A673 (cell line): ENCODE measurements at regions not wholly inside any gene's neighbourhood (a gene's known extent, or its start where the extent isn't known, plus 50 kb on each side); places are given as distances from the start of the nearest gene placed in this dataset.

Experiments used
- BruUV-seq: library from RNA; stranded (reverse); fragments of 400-500 nt; replicated peaks from 2 replicates; lab custom pipeline; 2021; lab: Mats Ljungman, UMichigan
- CTCF ChIA-PET: fragments of 300-600 bp; sonication (Branson Sonifier 250); formaldehyde crosslinking; loops from one replicate; lab custom pipeline; 2022; ENCODE audit warnings: antibody characterized with exemption; lab: Charles Lee
- POLR2A ChIA-PET: fragments of 300-600 bp; sonication (Branson Sonifier 250); formaldehyde crosslinking; loops from one replicate; lab custom pipeline; 2022; ENCODE audit warnings: antibody characterized with exemption; ENCODE audit not compliant: low non-redundant PET; lab: Charles Lee
- DNase-seq: peaks from one replicate; pipeline ENCODE4 v3.0.0-alpha.2; 2015; ENCODE audit warnings: low spot score
- H3K27ac ChIP-seq: fragments of 200-600 bp; sonication (generic); 2 replicates; pipeline ENCODE4 v1.5.1; 2016; ENCODE audit warnings: mixed run types, low read depth, mild to moderate bottlenecking, mixed read lengths, antibody characterized with exemption, low read length; ENCODE audit not compliant: poor library complexity, severe bottlenecking
- H3K27me3 ChIP-seq: fragments of 200-600 bp; sonication (generic); replicated peaks from 2 replicates; pipeline ENCODE4 v1.6.1; 2017; ENCODE audit warnings: mixed run types, low read depth, mild to moderate bottlenecking, mixed read lengths, antibody characterized with exemption, low read length; ENCODE audit not compliant: insufficient read depth, poor library complexity
- H3K36me3 ChIP-seq: fragments of 200-600 bp; sonication (generic); 2 replicates; pipeline ENCODE4 v1.6.1; 2016; ENCODE audit warnings: mixed run types, mild to moderate bottlenecking, mixed read lengths, antibody characterized with exemption, low read length; ENCODE audit not compliant: insufficient read depth, poor library complexity, severe bottlenecking
- H3K4me1 ChIP-seq: fragments of 200-600 bp; sonication (generic); 2 replicates; pipeline ENCODE4 v1.6.1; 2017; ENCODE audit warnings: mixed run types, mild to moderate bottlenecking, mixed read lengths, antibody characterized with exemption, low read length; ENCODE audit not compliant: insufficient read depth, poor library complexity, severe bottlenecking
- H3K4me3 ChIP-seq: fragments of 200-600 bp; sonication (generic); 2 replicates; pipeline ENCODE4 v1.5.1; 2016; ENCODE audit warnings: low read depth, mixed run types, mild to moderate bottlenecking, mixed read lengths, low read length; ENCODE audit not compliant: poor library complexity, severe bottlenecking
- H3K9me3 ChIP-seq: fragments of 200-600 bp; sonication (generic); 2 replicates; pipeline ENCODE4 v1.6.1; 2016; ENCODE audit warnings: mixed run types, low read depth, mild to moderate bottlenecking, mixed read lengths, antibody characterized with exemption, low read length; ENCODE audit not compliant: poor library complexity, severe bottlenecking
- EZH2 ChIP-seq: fragments of 200-600 bp; sonication (generic); IDR thresholded peaks from 2 replicates; pipeline ENCODE4 v1.6.1; 2017; ENCODE audit warnings: borderline replicate concordance, low read depth, mild to moderate bottlenecking, mixed read lengths, antibody characterized with exemption, low read length; ENCODE audit not compliant: poor library complexity, severe bottlenecking
- intact Hi-C: fragments of 100-400 bp; cut with micrococcal nuclease; formaldehyde crosslinking; loops from one replicate; pipeline ENCODE4 v1.10.0; 2022; ENCODE audit not compliant: unreplicated experiment
- TF ChIP-seq, protein P1 (sequence below): fragments of 300-800, 200-600 bp; sonication (generic); conservative IDR thresholded peaks from 2 replicates; pipeline ENCODE4 v1.5.1; 2017; ENCODE audit warnings: low read depth, mild to moderate bottlenecking, antibody characterized with exemption, low read length, moderate library complexity, mixed read lengths

DNA sequence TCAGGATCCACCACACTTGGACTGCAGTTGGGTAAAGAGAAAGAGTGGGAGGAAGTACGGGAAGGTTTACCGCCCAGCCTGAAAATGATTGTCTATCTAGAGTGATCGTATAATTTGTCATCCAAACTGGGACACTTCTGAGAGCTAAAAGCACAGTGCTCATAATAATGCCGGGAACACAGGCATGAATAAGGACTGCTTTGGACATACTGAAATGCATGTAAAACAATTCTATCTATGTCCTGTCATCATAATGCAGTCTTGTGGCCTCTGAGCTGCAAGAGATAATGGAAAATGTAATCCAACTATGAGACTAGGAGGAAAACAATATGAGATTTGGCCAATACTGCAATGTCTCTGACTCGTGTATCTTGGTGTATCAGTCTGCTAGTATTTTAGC is 435.5 kb downstream of the SOX11 start:
- Histone ChIP-seq H3K27ac (no peak overlapping the region), H3K36me3 (no peaks in the 10 kb centered on the region), H3K4me3 (no peak overlapping the region), H3K4me1 (no peaks in the 10 kb centered on the region), H3K9me3 (no peaks in the 10 kb centered on the region), H3K27me3 (no peaks in the 10 kb centered on the region)
- intact Hi-C loops, result no loop called here
- BruUV-seq, result no TSS peak
- no peak for DNase-seq
- TF ChIP-seq, protein P1, sequence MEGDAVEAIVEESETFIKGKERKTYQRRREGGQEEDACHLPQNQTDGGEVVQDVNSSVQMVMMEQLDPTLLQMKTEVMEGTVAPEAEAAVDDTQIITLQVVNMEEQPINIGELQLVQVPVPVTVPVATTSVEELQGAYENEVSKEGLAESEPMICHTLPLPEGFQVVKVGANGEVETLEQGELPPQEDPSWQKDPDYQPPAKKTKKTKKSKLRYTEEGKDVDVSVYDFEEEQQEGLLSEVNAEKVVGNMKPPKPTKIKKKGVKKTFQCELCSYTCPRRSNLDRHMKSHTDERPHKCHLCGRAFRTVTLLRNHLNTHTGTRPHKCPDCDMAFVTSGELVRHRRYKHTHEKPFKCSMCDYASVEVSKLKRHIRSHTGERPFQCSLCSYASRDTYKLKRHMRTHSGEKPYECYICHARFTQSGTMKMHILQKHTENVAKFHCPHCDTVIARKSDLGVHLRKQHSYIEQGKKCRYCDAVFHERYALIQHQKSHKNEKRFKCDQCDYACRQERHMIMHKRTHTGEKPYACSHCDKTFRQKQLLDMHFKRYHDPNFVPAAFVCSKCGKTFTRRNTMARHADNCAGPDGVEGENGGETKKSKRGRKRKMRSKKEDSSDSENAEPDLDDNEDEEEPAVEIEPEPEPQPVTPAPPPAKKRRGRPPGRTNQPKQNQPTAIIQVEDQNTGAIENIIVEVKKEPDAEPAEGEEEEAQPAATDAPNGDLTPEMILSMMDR, result no peak
- no peak for TF ChIP-seq EZH2
- ChIA-PET POLR2A (no interaction called here), CTCF (no interaction called here)

GRCh38 chr2:6139142-6139541 is 447.0 kb downstream of the SOX11 start:
- ChIA-PET CTCF (no interaction called here), POLR2A (no interaction called here)
- H3K27me3 ChIP-seq, result no peaks in the 10 kb centered on the region
- BruUV-seq, result no TSS peak
- no peak overlapping the region for H3K4me3 ChIP-seq
- TF ChIP-seq EZH2, result no peak
- TF ChIP-seq, protein P1, result no peak
- no peaks in the 10 kb centered on the region for H3K4me1 ChIP-seq
- no peaks in the 10 kb centered on the region for H3K9me3 ChIP-seq
- DNase-seq, result no peak
- no peaks in the 10 kb centered on the region for H3K36me3 ChIP-seq
- no peak overlapping the region for H3K27ac ChIP-seq
- intact Hi-C loops, result no loop called here

GRCh38 chr2:6139916-6140315 is 447.7 kb downstream of the SOX11 start:
- Histone ChIP-seq H3K36me3 (no peaks in the 10 kb centered on the region), H3K4me1 (no peaks in the 10 kb centered on the region), H3K27ac (no peak overlapping the region), H3K4me3 (no peak overlapping the region), H3K27me3 (no peaks in the 10 kb centered on the region), H3K9me3 (peaks cover 5% of the 10 kb centered on the region)
- DNase-seq, result no peak
- intact Hi-C loops, result no loop called here
- no TSS peak for BruUV-seq
- TF ChIP-seq, protein P1, result no peak
- no peak for TF ChIP-seq EZH2
- CTCF ChIA-PET, result no interaction called here
- POLR2A ChIA-PET, result no interaction called here
